Ovary (tissue), 7 donors: ENCODE measurements at regions not wholly inside any gene's neighbourhood (a gene's known extent, or its start where the extent isn't known, plus 50 kb on each side); places are given as distances from the start of the nearest gene placed in this dataset.
"Not testable (repeated sequence)": the region's sequence is repeated elsewhere in the genome, so short reads cannot be mapped to it uniquely, and the experiment has no call there.

Experiments used
- DNase-seq, 5 donors: peaks; one replicate each; pipeline ENCODE4 v3.0.0-alpha.2; 2019 to 2020
- H3K27ac ChIP-seq, 2 donors: fragments of 200-600 bp; one replicate each; pipeline versions ENCODE4 v1.5.1 to v1.8.0; 2019 to 2022
- H3K27me3 ChIP-seq: fragments of 200-600 bp; one replicate; pipeline ENCODE4 v1.8.0; 2022
- H3K36me3 ChIP-seq: fragments of 200-600 bp; sonication (generic); one replicate; pipeline ENCODE4 v1.5.1; 2019
- H3K4me1 ChIP-seq: one replicate; pipeline ENCODE4 v1.8.1; 2013; ENCODE audit warnings: mild to moderate bottlenecking, moderate library complexity; ENCODE audit not compliant: insufficient read depth
- H3K4me3 ChIP-seq: fragments of 200-600 bp; sonication (generic); one replicate; pipeline ENCODE4 v1.5.1; 2017
- H3K9me3 ChIP-seq, 2 donors: fragments of 200-600 bp in 1 of 2; sonication (generic) in 1 of 2; one replicate each; pipeline versions ENCODE4 v1.5.1 to v1.8.1; 2013 to 2019; ENCODE audit warnings: mild to moderate bottlenecking in 1 of 2, moderate library complexity in 1 of 2
- CTCF ChIP-seq, 3 donors: fragments of 450-650 bp in 2 of 3; fragments of 200-600 bp in 1 of 3; IDR thresholded peaks; one replicate each; pipeline versions ENCODE4 v1.5.1 to v1.8.0; 2016 to 2022; ENCODE audit warnings: antibody characterized with exemption in 3 of 3, mild to moderate bottlenecking in 1 of 3
- EP300 ChIP-seq: sonication (generic); formaldehyde crosslinking; IDR thresholded peaks from one replicate; pipeline ENCODE4 v1.6.1; 2017; ENCODE audit warnings: antibody characterized with exemption
- POLR2A ChIP-seq: fragments of 450-650 bp; IDR thresholded peaks from one replicate; pipeline ENCODE4 v1.6.1; 2017; ENCODE audit warnings: antibody characterized with exemption, mild to moderate bottlenecking, moderate library complexity
- WGBS, 3 donors: extraction: QIAGEN DNeasy Blood & Tissue Kit in 1 of 3; methylation state at CpG; one replicate each; pipeline versions ENCODE4 v1.1.5 to v1.1.7; 2013 to 2017; 5-methylcytosine and 5-hydroxymethylcytosine counted together
- intact Hi-C, 4 donors: fragments of 100-400 bp; cut with DNase I; formaldehyde crosslinking; loops; one replicate each; pipeline versions ENCODE4 v1.11.0 to v1.15.1; 2022 to 2023
- donor health status: DM: no; HTN: no; CAD: no; lungs with moderate emphysema.
- donor health status: DM: no; HTN: no; CAD: no.
- donor health status: Bipolar disorder and iron deficiency.
- donor health status: DM: no; HTN: no; CAD: no.
- donor health status: DM: yes; HTN: yes; CAD: no.

DNA sequence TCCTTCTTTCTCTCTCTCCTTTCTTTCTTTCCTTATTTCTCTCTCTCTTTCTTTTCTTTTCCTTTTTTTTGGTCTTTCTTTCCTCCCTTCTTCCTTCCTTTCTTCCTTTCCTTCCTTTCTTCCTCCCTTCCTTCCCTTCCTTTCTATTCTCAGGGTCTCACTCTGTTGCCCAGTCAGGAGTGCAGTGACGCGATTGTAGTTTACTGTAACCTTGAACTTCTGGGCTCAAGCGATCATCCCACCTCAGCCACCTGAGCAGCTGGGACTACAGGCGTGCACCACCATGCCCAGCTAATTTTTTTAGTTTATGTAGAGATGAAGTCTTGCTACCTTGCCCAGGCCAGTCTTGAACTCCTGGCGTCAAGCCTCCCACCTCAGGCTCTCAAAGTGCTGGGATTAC lies 83.8 kb upstream of the PPM1B start:
- Histone ChIP-seq H3K27ac (no peak overlapping the region), H3K36me3 (no peaks in the 10 kb centered on the region), H3K4me3 (no peak overlapping the region), H3K4me1 (no peaks in the 10 kb centered on the region), H3K27me3 (no peaks in the 10 kb centered on the region), H3K9me3 (no peaks in the 10 kb centered on the region)
- TF ChIP-seq POLR2A = no peak
- no peak for DNase-seq
- intact Hi-C loops = loop anchor here in 1 of 4 donors (10.0 kb wide), 1 partner anchor 210 kb away; no protein-coding TSS in a partner anchor
- 86 to 87% (median 86%) methylated on average over 5 of the region's 5 CpGs for WGBS, 3 donors

GRCh38 chr2:44086629-44087028 lies 82.0 kb upstream of the PPM1B start:
- TF ChIP-seq POLR2A (no peak), EP300 (no peak), CTCF (IDR thresholded peaks at IDR 0.05) (no peak)
- peak overlapping the region; percentile 33 for H3K4me3 ChIP-seq

GRCh38 chr2:44087036-44087713 lies 81.5 kb upstream of the PPM1B start:
- Histone ChIP-seq H3K27ac (peak overlapping the region in 1 of 2 donors; percentile 23), H3K9me3 (no peaks in the 10 kb centered on the region), H3K36me3 (no peaks in the 10 kb centered on the region), H3K4me1 (no peaks in the 10 kb centered on the region), H3K4me3 (peak overlapping the region; percentile 33), H3K27me3 (no peaks in the 10 kb centered on the region)
- TF ChIP-seq EP300 = no peak
- no peak for TF ChIP-seq POLR2A
- peak; percentile 80 to 93 (median 85) for TF ChIP-seq CTCF (IDR thresholded peaks at IDR 0.05)
- peak; percentile 66 to 86 (median 84) for DNase-seq
- intact Hi-C loops = loop anchor here in 1 of 4 donors (10.0 kb wide), 1 partner anchor 208 kb away; no protein-coding TSS in a partner anchor
- 4 to 5% (median 5%) methylated on average over 29 of the region's 29 CpGs for WGBS, 3 donors

More at GRCh38 chr2:44086629-44087028, 82.0 kb upstream of the PPM1B start:
- no peak for DNase-seq
- Histone ChIP-seq H3K36me3 (no peaks in the 10 kb centered on the region), H3K4me1 (no peaks in the 10 kb centered on the region), H3K27me3 (no peaks in the 10 kb centered on the region), H3K9me3 (no peaks in the 10 kb centered on the region), H3K27ac (peak overlapping the region in 1 of 2 donors; percentile 23)
- intact Hi-C loops = loop anchor here in 1 of 4 donors (10.0 kb wide), 1 partner anchor 208 kb away; no protein-coding TSS in a partner anchor
- WGBS, 3 donors = 71 to 73% (median 71%) methylated on average over 12 of the region's 12 CpGs

DNA sequence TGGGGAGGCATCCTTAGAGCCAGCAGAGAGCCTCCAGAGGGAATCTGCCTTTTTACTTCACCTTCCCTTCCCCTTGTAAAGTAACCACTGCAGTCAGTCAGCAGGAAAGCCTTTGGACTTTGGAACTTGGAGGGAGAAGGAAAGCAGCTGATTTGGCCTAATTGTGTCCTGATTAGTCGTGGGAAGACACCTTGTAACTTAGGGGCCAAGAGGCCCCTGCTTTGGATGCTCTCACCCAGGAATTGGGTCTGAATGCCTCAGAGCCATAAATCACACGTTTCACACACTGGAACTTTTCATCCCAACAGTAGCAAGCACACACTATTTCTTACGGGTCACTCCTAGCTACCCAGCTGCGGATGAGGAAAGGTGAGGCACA lies 81.0 kb upstream of the PPM1B start:
- intact Hi-C loops = loop anchor here in 1 of 4 donors (10.0 kb wide), 1 partner anchor 207 kb away; no protein-coding TSS in a partner anchor
- peak overlapping the region; percentile 33 for H3K4me3 ChIP-seq
- WGBS, 3 donors = 41 to 50% (median 50%) methylated on average over 4 of the region's 4 CpGs

GRCh38 chr2:44092519-44092918 lies 76.2 kb upstream of the PPM1B start:
- H3K4me3 ChIP-seq, DNase-seq, intact Hi-C loops, H3K36me3 ChIP-seq, H3K27me3 ChIP-seq, H3K27ac ChIP-seq, H3K4me1 ChIP-seq, H3K9me3 ChIP-seq: not testable (repeated sequence)
- WGBS, 3 donors = 96 to 99% (median 97%) methylated on average over 5 of the region's 5 CpGs

More for the DNA sequence above, 81.0 kb upstream of the PPM1B start:
- Histone ChIP-seq H3K27me3 (no peaks in the 10 kb centered on the region), H3K9me3 (no peaks in the 10 kb centered on the region), H3K27ac (peak overlapping the region in 1 of 2 donors; percentile 23), H3K36me3 (no peaks in the 10 kb centered on the region), H3K4me1 (no peaks in the 10 kb centered on the region)
- no peak for TF ChIP-seq EP300
- no peak for DNase-seq

DNA sequence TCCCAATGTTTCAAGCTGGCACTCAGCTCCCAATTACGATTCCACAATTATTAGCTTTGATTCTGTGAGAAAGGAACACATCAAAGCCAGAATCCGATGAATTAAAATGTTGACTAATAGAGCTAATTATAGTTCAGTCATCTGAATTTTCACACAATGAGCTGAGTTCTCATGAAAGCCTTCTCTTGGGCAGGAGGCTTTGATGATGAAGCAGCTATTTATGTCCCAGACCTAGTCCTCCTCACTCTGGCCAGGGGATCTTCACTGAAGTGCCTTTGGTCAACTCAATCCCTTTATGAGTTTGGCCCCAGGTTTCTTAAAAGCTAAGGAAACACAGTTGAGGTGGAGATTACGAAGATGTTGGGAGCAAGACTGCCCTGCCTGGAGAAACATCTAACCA lies 74.7 kb upstream of the PPM1B start:
- TF ChIP-seq CTCF (IDR thresholded peaks at IDR 0.05) (no peak), POLR2A (no peak), EP300 (no peak)
- intact Hi-C loops = no loop called here
- WGBS, 3 donors = 91 to 96% (median 95%) methylated on average over 3 of the region's 3 CpGs
- no peaks in the 10 kb centered on the region for H3K36me3 ChIP-seq
- no peaks in the 10 kb centered on the region for H3K27me3 ChIP-seq
- H3K4me1 ChIP-seq = no peaks in the 10 kb centered on the region
- DNase-seq = no peak
- H3K27ac ChIP-seq = no peak overlapping the region
- no peaks in the 10 kb centered on the region for H3K9me3 ChIP-seq
- no peak overlapping the region for H3K4me3 ChIP-seq
